ENCODE measurements at regions not wholly inside any gene's neighbourhood (a gene's known extent, or its start where the extent isn't known, plus 50 kb on each side); places are given as distances from the start of the nearest gene placed in this dataset.

DNA sequence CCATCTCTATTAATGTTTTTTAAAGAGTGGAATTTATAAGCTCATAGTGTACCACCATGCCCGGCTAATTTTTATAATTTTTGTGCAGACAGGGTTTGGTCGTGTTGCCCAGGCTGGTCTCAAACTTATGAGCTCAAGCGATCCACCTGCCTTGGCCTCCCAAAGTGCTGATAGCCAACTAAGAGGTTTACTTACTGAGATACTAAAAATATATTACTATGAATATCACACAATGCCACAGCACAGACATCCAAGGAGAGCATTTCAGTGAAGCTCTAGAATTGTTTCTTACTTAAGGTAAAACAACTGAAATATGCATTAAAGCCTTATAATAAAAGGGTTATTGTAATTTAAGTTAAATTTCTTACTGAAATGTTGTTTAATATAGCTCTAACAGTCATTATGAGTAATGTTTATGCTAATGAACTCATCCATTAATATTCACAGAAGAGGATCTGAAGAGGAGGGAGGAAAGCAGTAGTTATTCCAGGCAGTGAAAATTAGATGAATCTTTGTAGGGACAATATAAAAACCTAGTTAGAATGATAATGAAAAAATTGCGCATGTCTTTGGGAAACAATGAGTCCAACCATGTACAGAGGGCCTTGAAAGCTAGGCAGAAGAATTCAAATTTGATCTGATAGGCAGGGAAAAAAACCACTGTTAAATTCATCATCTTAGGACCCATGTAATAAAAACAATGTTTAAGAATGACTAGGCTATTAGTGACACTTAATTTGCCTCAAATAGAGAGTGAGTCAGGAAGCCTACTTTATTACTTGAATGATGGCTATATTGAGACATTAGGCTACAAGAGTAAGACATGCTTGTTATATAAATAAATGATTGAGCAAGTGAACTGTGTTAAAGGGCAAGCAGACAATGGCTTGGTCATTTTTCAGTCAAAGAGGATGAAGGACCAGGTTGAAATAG is 99.2 kb downstream of the SLC41A2 start:
- DNase-seq (ENCODE audit: low read depth) = peak; percentile 65

GRCh38 chr12:104856531-104856930 is 101.6 kb downstream of the SLC41A2 start:
- DNase-seq (ENCODE audit: low read depth) = no peak

- no peak for DNase-seq (ENCODE audit: low read depth)
Observed at GRCh38 chr12:104855599-104855998, 102.5 kb downstream of the SLC41A2 start.

GRCh38 chr12:104852896-104853295 is 105.2 kb downstream of the SLC41A2 start:
- no peak for DNase-seq (ENCODE audit: low read depth)

DNA sequence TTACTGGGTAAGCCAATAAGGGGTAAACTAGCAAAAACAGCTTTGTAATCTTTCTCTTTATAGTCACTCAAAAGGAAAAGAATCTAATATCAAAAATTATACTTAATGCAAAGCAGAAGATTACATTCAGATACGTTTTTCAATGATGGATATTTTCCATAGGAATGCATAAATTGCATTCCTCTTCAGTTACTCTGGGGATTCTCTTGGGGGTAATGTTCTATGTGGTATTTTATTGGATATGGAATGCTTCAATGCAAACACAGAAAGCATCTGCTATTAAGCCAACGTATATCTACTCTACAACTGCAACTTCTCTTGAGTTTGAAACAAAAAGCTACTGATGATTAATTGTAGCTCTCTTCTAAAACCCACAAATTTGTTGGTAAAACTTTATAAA is 106.0 kb downstream of the SLC41A2 start:
- no peak for DNase-seq (ENCODE audit: low read depth)

DNA sequence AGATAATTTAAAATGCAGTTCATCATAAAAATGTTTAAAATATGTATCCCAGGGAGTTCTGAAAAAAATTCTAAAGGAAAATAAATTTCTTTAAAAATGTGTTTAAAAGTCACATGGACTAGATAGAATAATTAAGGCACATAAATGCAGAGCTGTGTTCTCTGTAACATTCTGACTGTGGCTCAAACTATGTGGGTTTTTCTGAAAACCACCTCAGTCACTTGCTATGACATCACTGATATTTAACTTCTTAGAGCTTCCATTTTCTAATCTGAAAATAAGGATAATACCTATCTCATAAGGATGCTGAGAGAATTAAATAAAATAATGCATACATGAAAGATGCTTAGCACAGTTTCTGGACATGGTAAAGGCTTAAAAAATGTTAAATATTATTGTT is 107.3 kb downstream of the SLC41A2 start:
- DNase-seq (ENCODE audit: low read depth) = no peak

- peak; percentile 37 for DNase-seq (ENCODE audit: low read depth)
Observed at GRCh38 chr12:104846056-104846767, 111.9 kb downstream of the SLC41A2 start.

GRCh38 chr12:104844123-104844522 is 114.0 kb downstream of the SLC41A2 start:
- DNase-seq (ENCODE audit: low read depth) = no peak

DNA sequence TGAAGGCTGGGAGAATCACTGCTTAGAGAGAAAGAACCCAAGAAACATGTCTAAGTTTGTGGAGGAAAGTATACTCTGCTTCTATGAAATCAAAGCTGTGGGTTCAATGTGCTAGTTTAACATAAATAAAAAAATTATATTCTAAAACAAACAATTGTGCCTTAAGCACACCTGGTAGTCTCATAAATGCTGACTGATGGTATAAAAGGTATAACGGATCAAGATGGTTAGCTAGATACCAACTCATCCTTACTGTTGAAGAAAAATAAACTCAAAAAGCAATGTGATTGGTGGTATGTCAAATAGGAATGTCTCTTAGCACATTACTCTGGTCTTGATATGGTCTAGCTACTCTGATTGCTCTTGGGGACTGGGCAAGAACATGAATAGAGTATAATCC is 117.8 kb downstream of the SLC41A2 start:
- DNase-seq (ENCODE audit: low read depth) = no peak

- no peak for DNase-seq (ENCODE audit: low read depth)
Observed at GRCh38 chr12:104835317-104835716, 122.8 kb downstream of the SLC41A2 start.

DNA sequence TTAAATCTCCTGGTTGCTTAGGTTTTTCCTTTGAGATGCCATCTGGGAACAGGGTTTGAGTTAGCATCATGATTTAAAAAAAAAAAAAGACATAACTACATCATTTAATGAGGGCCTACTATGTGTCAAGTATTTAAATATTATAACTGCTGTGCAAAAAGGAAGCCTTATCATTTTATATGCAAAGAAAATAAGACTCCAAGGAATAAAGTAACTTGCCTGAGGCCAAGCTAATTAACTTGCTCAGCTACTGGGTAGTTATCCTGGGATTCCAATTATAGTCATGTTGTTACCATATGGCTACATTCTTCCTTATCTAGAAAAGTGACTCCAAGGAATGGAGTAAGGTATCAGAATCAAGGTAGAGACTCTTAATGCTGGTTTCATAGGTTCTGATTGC is 123.5 kb downstream of the SLC41A2 start:
- DNase-seq (ENCODE audit: low read depth) = no peak

GRCh38 chr12:104833756-104834155 is 124.3 kb downstream of the SLC41A2 start:
- DNase-seq (ENCODE audit: low read depth) = no peak

DNA sequence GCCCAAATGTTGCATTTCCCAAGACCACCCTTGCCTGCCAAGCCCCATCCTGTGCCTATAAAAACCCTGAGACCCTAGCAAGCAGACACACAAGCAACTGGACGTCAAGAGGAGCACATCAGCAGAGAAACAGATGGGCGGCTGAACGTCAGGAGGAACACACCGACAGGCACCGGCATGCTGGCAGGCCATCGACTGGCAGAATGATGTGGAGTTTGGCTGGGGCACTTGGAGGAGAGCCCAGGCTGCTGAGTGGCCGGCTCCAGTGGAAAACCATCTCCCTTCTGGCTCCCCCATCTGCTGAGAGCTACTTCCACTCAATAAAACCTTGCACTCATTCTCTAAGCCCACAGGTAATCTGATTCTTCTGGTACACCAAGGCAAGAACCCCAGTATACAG is 130.1 kb downstream of the SLC41A2 start:
- DNase-seq (ENCODE audit: low read depth) = no peak

DNA sequence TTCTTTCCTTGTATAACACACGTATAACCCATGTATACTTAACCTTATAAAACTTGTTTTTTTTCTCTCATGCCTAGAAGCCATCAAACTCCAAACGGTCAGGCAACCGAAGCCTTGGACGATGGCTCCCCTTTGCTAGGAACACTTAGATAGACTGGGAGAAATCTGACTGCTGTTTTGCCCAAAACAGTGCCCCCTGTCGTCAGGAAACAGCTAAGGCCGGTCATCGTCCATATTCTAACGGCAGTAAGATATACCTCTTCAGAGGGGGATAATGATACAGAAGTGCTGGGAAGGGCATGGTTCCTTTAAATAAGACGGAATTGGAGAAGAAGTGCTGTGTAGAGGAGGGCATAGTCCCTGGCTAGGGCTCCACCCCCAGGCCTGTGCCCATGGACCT is 130.5 kb downstream of the SLC41A2 start:
- no peak for DNase-seq (ENCODE audit: low read depth)

GRCh38 chr12:104825408-104825807 is 132.7 kb downstream of the SLC41A2 start:
- peak; percentile 14 for DNase-seq (ENCODE audit: low read depth)

DNA sequence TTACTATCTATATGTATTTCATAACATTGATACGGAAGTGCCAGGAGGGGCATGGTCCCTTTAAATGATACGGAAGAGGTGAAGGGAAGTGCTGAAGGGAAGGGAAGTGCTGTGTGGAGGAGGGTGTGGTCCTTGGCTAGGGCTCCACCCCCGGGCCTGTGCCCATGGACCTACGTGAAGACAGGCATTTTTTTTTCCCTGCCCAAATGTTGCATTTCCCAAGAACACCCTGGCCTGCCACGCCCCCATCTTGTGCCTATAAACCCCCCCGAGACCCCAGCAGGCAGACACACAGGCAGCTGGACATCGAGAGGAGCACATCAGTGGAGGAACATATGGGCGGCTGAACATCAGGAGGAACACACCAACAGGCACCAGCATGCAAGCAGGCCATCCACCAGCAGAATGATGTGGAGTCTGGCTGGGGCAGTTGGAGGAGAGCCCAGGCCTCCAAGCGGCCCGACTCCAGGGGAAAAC is 134.1 kb downstream of the SLC41A2 start:
- no peak for DNase-seq (ENCODE audit: low read depth)

- DNase-seq (ENCODE audit: low read depth) = no peak
Observed at GRCh38 chr12:104822941-104823340, 135.1 kb downstream of the SLC41A2 start.

DNA sequence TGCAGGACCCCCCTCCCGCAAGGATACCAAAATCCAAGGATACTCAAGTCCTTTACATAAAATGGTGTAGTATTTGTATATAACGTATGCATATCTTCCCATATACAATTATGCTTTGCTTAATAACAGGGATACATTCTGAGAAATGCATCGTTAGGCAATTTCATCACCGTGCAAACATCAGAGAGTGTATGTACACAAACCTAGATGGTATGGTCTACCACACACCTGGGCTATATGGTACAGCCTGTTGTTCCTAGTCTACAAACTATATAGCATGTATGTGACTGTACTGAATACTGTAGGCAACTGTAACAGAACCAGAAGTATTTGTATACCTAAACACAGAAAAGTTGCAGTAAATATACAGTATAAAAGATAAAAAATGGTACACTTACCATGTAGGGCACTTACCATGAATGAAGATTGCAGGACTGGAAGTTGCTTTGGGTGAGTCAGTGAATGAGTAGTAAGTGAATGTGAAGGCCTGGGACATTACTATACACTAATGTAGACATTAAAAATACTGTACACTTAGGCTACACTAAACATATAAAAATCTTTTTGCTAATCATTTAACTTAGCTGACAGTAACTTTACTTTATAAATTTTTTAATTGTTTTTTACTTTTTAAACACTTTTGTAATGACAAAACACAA is 141.1 kb downstream of the SLC41A2 start:
- DNase-seq (ENCODE audit: low read depth) = peak; percentile 10

GRCh38 chr12:104815935-104816334 is 142.2 kb downstream of the SLC41A2 start:
- DNase-seq (ENCODE audit: low read depth) = no peak

DNA sequence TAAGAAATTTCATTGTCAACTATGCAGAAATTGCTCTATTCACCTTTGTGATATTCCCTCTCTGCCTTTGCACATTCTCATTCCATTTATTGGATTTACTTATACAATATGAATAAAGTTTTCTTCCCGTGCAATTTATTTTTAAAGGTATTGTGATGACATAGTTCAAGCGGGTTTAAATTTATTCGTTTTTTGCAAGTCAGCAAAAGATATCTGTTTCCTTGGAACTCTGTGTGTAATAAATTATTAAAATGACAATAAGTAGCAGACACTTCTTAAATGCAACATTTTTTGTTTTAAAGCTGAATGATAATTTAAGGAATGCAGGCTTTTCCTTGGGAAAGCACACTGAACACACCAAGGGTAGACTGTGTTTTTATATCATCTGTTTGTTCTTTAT is 143.1 kb downstream of the SLC41A2 start:
- no peak for DNase-seq (ENCODE audit: low read depth)
